GM12878 (cell line): ENCODE measurements at regions not wholly inside any gene's neighbourhood (a gene's known extent, or its start where the extent isn't known, plus 50 kb on each side); places are given as distances from the start of the nearest gene placed in this dataset.

ENCODE experiments used
- ATAC-seq: fragments of 200-7000 bp; cut with Tn5 transposase; 3 replicates; pipeline ENCODE4 v1.9.1; 2020; ENCODE audit warnings: mild to moderate bottlenecking, moderate library complexity
- BruUV-seq: library from RNA; stranded (reverse); fragments of 400-500 nt; replicated peaks from 2 replicates; lab custom pipeline; 2021; lab: Mats Ljungman, UMichigan
- CTCF ChIA-PET: fragments of 300-600 bp; sonication (Branson Sonifier 250); formaldehyde crosslinking; extraction: SDS; loops from one replicate; lab custom pipeline; 2021; ENCODE audit warnings: inconsistent platforms; lab: Yijun Ruan, JAX
- POLR2A ChIA-PET: fragments of 350-600 bp; formaldehyde crosslinking; extraction: SDS; loops from one replicate; lab custom pipeline; 2021; ENCODE audit warnings: inconsistent platforms; lab: Charles Lee
- RAD21 ChIA-PET: fragments of 300-600 bp; sonication (Branson Sonifier 250); formaldehyde crosslinking; loops from one replicate; lab custom pipeline; 2023; ENCODE audit warnings: antibody characterized with exemption; ENCODE audit not compliant: unreplicated experiment; lab: Charles Lee
- SMC1A ChIA-PET: fragments of 300-600 bp; sonication (Branson Sonifier 250); formaldehyde crosslinking; loops from one replicate; lab custom pipeline; 2023; ENCODE audit not compliant: unreplicated experiment, uncharacterized antibody; lab: Charles Lee
- DNase-seq: peaks from one replicate; pipeline ENCODE4 v3.0.0-alpha.2; 2011; ENCODE audit warnings: low read depth, low spot score
- FAIRE-seq: peaks from 3 replicates; lab custom pipeline; 2011; peaks lifted over from hg19 to GRCh38; lab: Jason Lieb, UNC
- H2AFZ ChIP-seq: 2 replicates; pipeline ENCODE4 v1.6.0; 2011; ENCODE audit warnings: low read depth, low read length, control low read depth; ENCODE audit not compliant: control insufficient read depth
- H3K27ac ChIP-seq: 2 replicates; pipeline ENCODE4 v1.5.1; 2011; ENCODE audit warnings: control low read depth; ENCODE audit not compliant: control insufficient read depth, insufficient read depth
- H3K27me3 ChIP-seq, 2 experiments: replicated peaks in 1 of 2; 2 replicates each; pipeline versions ENCODE4 v1.6.0 to v1.6.1; 2011; ENCODE audit warnings: low read length in 1 of 2; ENCODE audit not compliant: control insufficient read depth in 2 of 2, insufficient read depth in 2 of 2
- H3K36me3 ChIP-seq, 2 experiments: 2 replicates each; pipeline ENCODE4 v1.5.1; 2011; ENCODE audit warnings: low read length in 1 of 2; ENCODE audit not compliant: control insufficient read depth in 2 of 2, insufficient read depth in 2 of 2
- H3K4me1 ChIP-seq: 2 replicates; pipeline ENCODE4 v1.6.1; 2011; ENCODE audit warnings: mild to moderate bottlenecking, low read length, moderate library complexity, mixed read lengths; ENCODE audit not compliant: control insufficient read depth, insufficient read depth
- H3K4me2 ChIP-seq: 2 replicates; pipeline ENCODE4 v1.6.0; 2011; ENCODE audit warnings: control low read depth; ENCODE audit not compliant: control insufficient read depth, insufficient read depth
- H3K4me3 ChIP-seq: fragments of 200-600 bp; sonication (generic); 2 replicates; pipeline ENCODE4 v1.5.1; 2016
- H3K79me2 ChIP-seq: 2 replicates; pipeline ENCODE4 v1.6.0; 2011; ENCODE audit warnings: low read length; ENCODE audit not compliant: control insufficient read depth, insufficient read depth
- H3K9ac ChIP-seq: 2 replicates; pipeline ENCODE4 v1.8.0; 2011; ENCODE audit warnings: low read length, control low read depth, mixed read lengths; ENCODE audit not compliant: control insufficient read depth, insufficient read depth
- H3K9me3 ChIP-seq: replicated peaks from 3 replicates; pipeline ENCODE4 v1.5.1; 2011; ENCODE audit warnings: mild to moderate bottlenecking, low read length; ENCODE audit not compliant: control insufficient read depth, insufficient read depth
- H4K20me1 ChIP-seq: 2 replicates; pipeline ENCODE4 v1.6.0; 2011; ENCODE audit not compliant: control insufficient read depth, insufficient read depth
- BMI1 ChIP-seq: fragments of 450-650 bp; IDR thresholded peaks from 2 replicates; pipeline ENCODE4 v1.6.1; 2016; ENCODE audit warnings: mild to moderate bottlenecking, moderate library complexity, borderline replicate concordance
- CEBPZ ChIP-seq: fragments of 150-350 bp; IDR thresholded peaks from 2 replicates; pipeline ENCODE4 v1.6.1; 2016; ENCODE audit warnings: low read depth, low read length
- EED ChIP-seq: sonication (generic); IDR thresholded peaks from 2 replicates; pipeline ENCODE4 v1.6.1; 2016; ENCODE audit warnings: antibody characterized with exemption, low read depth
- JUNB ChIP-seq: IDR thresholded peaks from 2 replicates; pipeline ENCODE4 v1.6.1; 2016; ENCODE audit warnings: antibody characterized with exemption, mild to moderate bottlenecking
- LARP7 ChIP-seq: fragments of 450-650 bp; IDR thresholded peaks from 2 replicates; pipeline ENCODE4 v1.6.1; 2017; ENCODE audit warnings: mild to moderate bottlenecking
- MAX ChIP-seq: IDR thresholded peaks from 2 replicates; pipeline ENCODE4 v1.6.1; 2012; ENCODE audit warnings: low read depth, low read length, improper control_type of control experiment
- MEF2A ChIP-seq: IDR thresholded peaks from 2 replicates; pipeline ENCODE4 v1.6.1; 2011; ENCODE audit warnings: low read depth, mild to moderate bottlenecking, low read length, moderate library complexity; ENCODE audit not compliant: insufficient read depth
- NFYB ChIP-seq: IDR thresholded peaks from 2 replicates; pipeline ENCODE4 v1.6.1; 2011; ENCODE audit warnings: low read depth, mild to moderate bottlenecking, low read length, improper control_type of control experiment, moderate library complexity; ENCODE audit not compliant: insufficient read depth
- PAX5 ChIP-seq: IDR thresholded peaks from 2 replicates; pipeline ENCODE4 v1.6.1; 2011; ENCODE audit warnings: low read depth, low read length, borderline replicate concordance
- PAX8 ChIP-seq: fragments of 450-650 bp; IDR thresholded peaks from 2 replicates; pipeline ENCODE4 v1.6.1; 2017; ENCODE audit warnings: mild to moderate bottlenecking, moderate library complexity
- POLR2AphosphoS2 ChIP-seq: IDR thresholded peaks from 2 replicates; pipeline ENCODE4 v1.6.1; 2011; ENCODE audit warnings: low read depth, mild to moderate bottlenecking, low read length, improper control_type of control experiment, moderate library complexity
- RAD21 ChIP-seq: IDR thresholded peaks from 2 replicates; pipeline ENCODE4 v1.6.1; 2011; ENCODE audit warnings: mild to moderate bottlenecking, low read depth, low read length, moderate library complexity; ENCODE audit not compliant: insufficient read depth
- SKIL ChIP-seq: fragments of 450-650 bp; IDR thresholded peaks from 2 replicates; pipeline ENCODE4 v1.6.1; 2017; ENCODE audit warnings: mild to moderate bottlenecking, low read depth, inconsistent platforms; ENCODE audit not compliant: poor library complexity, severe bottlenecking
- SUZ12 ChIP-seq: fragments of 200-600 bp; sonication (generic); IDR thresholded peaks from one replicate; pipeline ENCODE4 v1.6.1; 2018; ENCODE audit warnings: antibody characterized with exemption, mild to moderate bottlenecking; ENCODE audit not compliant: unreplicated experiment
- YY1 ChIP-seq: IDR thresholded peaks from 2 replicates; pipeline ENCODE4 v1.6.1; 2011; ENCODE audit warnings: low read depth, mild to moderate bottlenecking, low read length
- ZBED1 ChIP-seq: IDR thresholded peaks from 2 replicates; pipeline ENCODE4 v1.6.1; 2016; ENCODE audit warnings: borderline replicate concordance
- ZNF274 ChIP-seq: IDR thresholded peaks from one replicate; pipeline ENCODE4 v1.8.0; 2011; ENCODE audit not compliant: insufficient read length, insufficient read depth
- ZZZ3 ChIP-seq: IDR thresholded peaks from 2 replicates; pipeline ENCODE4 v1.6.1; 2011; ENCODE audit warnings: low read depth; ENCODE audit not compliant: control insufficient read depth, insufficient read length
- WGBS: methylation state at CpG from one replicate; pipeline ENCODE4 v1.1.6; 2016; ENCODE audit warnings: low lambda C conversion rate; ENCODE audit not compliant: insufficient replicate concordance, insufficient coverage; ENCODE audit errors: missing lambda C conversion rate; 5-methylcytosine and 5-hydroxymethylcytosine counted together
- in situ Hi-C: fragments of 300-500 bp; cut with MboI; formaldehyde crosslinking; loops from 9 replicates; pipeline ENCODE4 v1.14.3; 2018; ENCODE audit warnings: mixed read lengths
- intact Hi-C: fragments of 100-400 bp; cut with micrococcal nuclease; formaldehyde crosslinking; loops from one replicate; pipeline ENCODE4 v1.14.2; 2022; ENCODE audit not compliant: unreplicated experiment

- H2AFZ ChIP-seq = peak overlapping the region; percentile 34; the same call in 1 of the 2 replicates
- H3K4me1 ChIP-seq = peaks cover 7% of the 10 kb centered on the region; the same call in 1 of the 2 replicates
- no peak overlapping the region for H3K4me3 ChIP-seq
- H3K27me3 ChIP-seq = no peaks in the 10 kb centered on the region
- H3K79me2 ChIP-seq = no peaks in the 10 kb centered on the region
- RAD21 ChIA-PET = interaction anchor here (0.7 to 3.6 kb wide), 18 partner anchors 12 to 531 kb away, joined by 3 to 27 read pairs (median 4); partner anchors contain the start of genes JAK2 and RCL1
- WGBS = 30% methylated on average over 5 of the region's 5 CpGs
- no peak overlapping the region for H3K4me2 ChIP-seq
- no peak for DNase-seq
- no peak overlapping the region for H3K27ac ChIP-seq
- no peaks in the 10 kb centered on the region for H3K36me3 ChIP-seq
- FAIRE-seq = peak; percentile 62
- H3K9ac ChIP-seq = no peak overlapping the region
- POLR2A ChIA-PET = interaction anchor here (1.0 to 1.8 kb wide), 2 partner anchors 15 to 47 kb away, joined by 3 to 8 read pairs; no protein-coding TSS in a partner anchor
- H4K20me1 ChIP-seq = no peaks in the 10 kb centered on the region
- CTCF ChIA-PET = interaction anchor here (0.6 to 3.9 kb wide), 31 partner anchors 13 to 681 kb away, joined by 3 to 66 read pairs (median 4); partner anchors contain the start of genes JAK2 and RCL1
- peaks cover 2% of the 10 kb centered on the region; the same call in 2 of the 3 replicates for H3K9me3 ChIP-seq
- in situ Hi-C loops (no loop called here), intact Hi-C loops (loop anchor here (1.0 kb wide), 1 partner anchor 162 kb away; no protein-coding TSS in a partner anchor)
- SMC1A ChIA-PET = interaction anchor here (0.8 to 3.6 kb wide), 32 partner anchors 12 to 518 kb away, joined by 3 to 39 read pairs (median 5); no protein-coding TSS in a partner anchor
- no TSS peak for BruUV-seq
- peak; percentile 92 for ATAC-seq
- TF ChIP-seq PAX5 (no peak), ZBED1 (no peak), POLR2AphosphoS2 (no peak), ZZZ3 (no peak), LARP7 (no peak), SKIL (no peak), JUNB (no peak), ZNF274 (no peak), NFYB (no peak), MAX (no peak), PAX8 (no peak), RAD21 (peak; percentile 78), BMI1 (no peak), CEBPZ (no peak), MEF2A (0 out of 2 replicates have a peak, but pooled peaks have one; percentile 27), YY1 (0 out of 2 replicates have a peak, but pooled peaks have one; percentile 29), EED (no peak), SUZ12 (no peak)
Measured at GRCh38 chr9:4923580-4924544, 61.2 kb upstream of the JAK2 start.
